ENCODE measurements at regions not wholly inside any gene's neighbourhood (a gene's known extent, or its start where the extent isn't known, plus 50 kb on each side); places are given as distances from the start of the nearest gene placed in this dataset.
"Not testable (repeated sequence)": the region's sequence is repeated elsewhere in the genome, so short reads cannot be mapped to it uniquely, and the experiment has no call there.

- Histone ChIP-seq H2AFZ (ENCODE audit: low read depth, low read length) (peak overlapping the region; percentile 14), H3K4me2 (ENCODE audit: insufficient read depth, low read length) (no peak overlapping the region), H3K36me3 (ENCODE audit: control insufficient read depth in 2 of 2, extremely low read depth in 1 of 2, insufficient read depth in 2 of 2, low read length in 2 of 2) (no peaks in the 10 kb centered on the region), H3K9ac (replicated peaks; ENCODE audit: extremely low read depth, insufficient read depth, low read length) (no peak overlapping the region), H3K27me3 (ENCODE audit: control insufficient read depth in 2 of 2, insufficient read depth in 2 of 2, low read length in 2 of 2) (no peaks in the 10 kb centered on the region), H3K4me1 (ENCODE audit: control insufficient read depth, extremely low read depth, insufficient read depth, low read length) (peaks cover 42% of the 10 kb centered on the region), H3K9me3 (replicated peaks; ENCODE audit: control insufficient read depth, insufficient read depth, low read length) (no peaks in the 10 kb centered on the region), H3K27ac (ENCODE audit: insufficient read depth, low read depth, low read length) (no peak overlapping the region), H3K9me1 (replicated peaks; ENCODE audit: control insufficient read depth, extremely low read depth, insufficient read depth, low read length) (no peaks in the 10 kb centered on the region), H3K79me2 (ENCODE audit: control insufficient read depth, insufficient read depth, low read length) (no peaks in the 10 kb centered on the region), H3K4me3 (replicated peaks in 1 of 3; ENCODE audit: insufficient read depth in 1 of 3, low read depth in 1 of 3, low read length in 3 of 3) (no peak overlapping the region), H4K20me1 (replicated peaks; ENCODE audit: control insufficient read depth, extremely low read depth, insufficient read depth, low read length) (no peaks in the 10 kb centered on the region)
- no TSS peak for BruUV-seq (replicated peaks)
- ChIA-PET POLR2A (no interaction called here), CTCF (interaction anchor here (1.2 kb wide), 3 partner anchors 108 to 364 kb away, joined by 3 to 4 read pairs (median 4); no protein-coding TSS in a partner anchor)
- FAIRE-seq (no peak), DNase-seq (ENCODE audit: low read depth, low spot score) (peak; percentile 43)
- intact Hi-C loops (cut with micrococcal nuclease) = no loop called here
- dilution Hi-C loops (cut with MboI; ENCODE audit: extremely low pct_ligation_motif_present, low sequenced_read_pairs) = no loop called here
- peak; percentile 54 for TF ChIP-seq FOS (IDR thresholded peaks at IDR 0.05; ENCODE audit: borderline replicate concordance, insufficient read depth, low read length)
- TF ChIP-seq GATA2 (IDR thresholded peaks at IDR 0.05; ENCODE audit: insufficient read depth, insufficient read length, low read depth, low read length) = no peak
Observed at GRCh38 chr12:46657453-46658411, 168.1 kb downstream of the SLC38A4 start.

GRCh38 chr12:46655984-46656383 is 169.8 kb downstream of the SLC38A4 start:
- H3K27ac ChIP-seq (ENCODE audit: insufficient read depth, low read depth, low read length); H3K27me3 ChIP-seq (ENCODE audit: control insufficient read depth in 2 of 2, insufficient read depth in 2 of 2, low read length in 2 of 2); dilution Hi-C loops (cut with MboI; ENCODE audit: extremely low pct_ligation_motif_present, low sequenced_read_pairs); H4K20me1 ChIP-seq (replicated peaks; ENCODE audit: control insufficient read depth, extremely low read depth, insufficient read depth, low read length); DNase-seq (ENCODE audit: low read depth, low spot score); H3K9me3 ChIP-seq (replicated peaks; ENCODE audit: control insufficient read depth, insufficient read depth, low read length); H3K4me2 ChIP-seq (ENCODE audit: insufficient read depth, low read length); FAIRE-seq; H3K79me2 ChIP-seq (ENCODE audit: control insufficient read depth, insufficient read depth, low read length); H3K9ac ChIP-seq (replicated peaks; ENCODE audit: extremely low read depth, insufficient read depth, low read length); H3K36me3 ChIP-seq (ENCODE audit: control insufficient read depth in 2 of 2, extremely low read depth in 1 of 2, insufficient read depth in 2 of 2, low read length in 2 of 2); intact Hi-C loops (cut with micrococcal nuclease); POLR2A ChIA-PET; H3K4me3 ChIP-seq (replicated peaks in 1 of 3; ENCODE audit: insufficient read depth in 1 of 3, low read depth in 1 of 3, low read length in 3 of 3); H2AFZ ChIP-seq (ENCODE audit: low read depth, low read length); CTCF ChIA-PET; H3K9me1 ChIP-seq (replicated peaks; ENCODE audit: control insufficient read depth, extremely low read depth, insufficient read depth, low read length); BruUV-seq (replicated peaks): not testable (repeated sequence)
- H3K4me1 ChIP-seq (ENCODE audit: control insufficient read depth, extremely low read depth, insufficient read depth, low read length) = peaks cover 31% of the 10 kb centered on the region

All from endothelial cell of umbilical vein (primary cell).